NCI-H1436 (cell line): ENCODE measurements at regions not wholly inside any gene's neighbourhood (a gene's known extent, or its start where the extent isn't known, plus 50 kb on each side); places are given as distances from the start of the nearest gene placed in this dataset.
"Not testable (repeated sequence)": the region's sequence is repeated elsewhere in the genome, so short reads cannot be mapped to it uniquely, and the experiment has no call there.

Source experiments
- DNase-seq: peaks from one replicate; lab custom pipeline; 2025; lab: John Stamatoyannopoulos, UW

DNA sequence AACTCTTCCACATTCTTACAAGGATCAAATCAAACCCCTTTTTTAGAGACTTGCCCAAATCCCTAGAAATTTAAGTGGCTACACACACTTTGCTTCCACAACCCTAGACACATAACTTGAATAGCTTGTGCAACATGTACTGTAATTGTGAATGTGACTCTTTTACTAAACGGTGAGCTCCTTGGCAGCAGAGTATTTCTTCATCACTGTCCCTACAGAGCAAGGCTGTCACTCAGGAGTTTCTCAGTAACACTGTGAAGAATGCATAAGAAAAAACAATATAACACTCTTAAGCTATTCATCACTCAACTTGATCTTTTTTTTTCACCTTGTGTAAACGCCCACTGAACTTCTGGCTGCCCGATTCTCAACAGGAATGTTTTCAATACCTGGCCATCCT lies 53.8 kb upstream of the ADAMTS18 start:
- no peak for DNase-seq

DNA sequence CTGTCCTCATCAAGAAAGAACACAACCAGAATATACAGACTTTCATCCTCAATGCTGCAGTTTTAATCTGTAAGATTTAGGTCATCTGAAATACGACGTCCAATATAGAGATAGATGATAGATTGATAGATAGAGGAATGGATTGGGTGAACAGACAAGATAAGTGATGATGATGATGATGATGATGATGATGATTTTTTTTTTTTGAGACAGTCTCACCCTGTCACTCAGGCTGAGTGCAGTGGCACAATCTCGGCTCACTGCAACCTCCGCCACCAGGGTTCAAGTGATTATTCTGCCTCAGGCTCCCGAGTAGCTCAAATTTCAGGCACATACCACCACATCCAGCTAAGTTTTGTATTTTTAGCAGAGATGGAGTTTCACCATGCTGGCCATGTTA lies 56.3 kb upstream of the ADAMTS18 start:
- no peak for DNase-seq

DNA sequence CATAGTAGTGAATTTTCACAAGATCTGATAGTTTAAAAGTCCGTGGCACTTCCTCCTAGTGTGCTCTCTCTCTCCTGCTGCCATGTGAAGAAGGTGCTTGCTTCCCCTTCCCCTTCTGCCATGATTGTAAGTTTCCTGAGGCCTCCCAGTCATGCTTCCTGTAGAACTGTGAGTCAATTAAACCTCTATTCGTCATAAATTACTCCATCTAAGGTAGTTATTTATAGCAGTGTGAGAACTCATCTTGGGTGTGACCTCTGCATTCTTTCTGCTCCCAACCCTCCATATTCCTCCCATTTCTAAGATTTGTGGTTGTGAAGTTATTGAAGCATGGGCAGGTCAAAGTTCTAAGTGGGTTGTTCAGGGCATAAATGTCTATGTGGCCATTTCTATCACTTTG lies 62.1 kb upstream of the ADAMTS18 start:
- no peak for DNase-seq

DNA sequence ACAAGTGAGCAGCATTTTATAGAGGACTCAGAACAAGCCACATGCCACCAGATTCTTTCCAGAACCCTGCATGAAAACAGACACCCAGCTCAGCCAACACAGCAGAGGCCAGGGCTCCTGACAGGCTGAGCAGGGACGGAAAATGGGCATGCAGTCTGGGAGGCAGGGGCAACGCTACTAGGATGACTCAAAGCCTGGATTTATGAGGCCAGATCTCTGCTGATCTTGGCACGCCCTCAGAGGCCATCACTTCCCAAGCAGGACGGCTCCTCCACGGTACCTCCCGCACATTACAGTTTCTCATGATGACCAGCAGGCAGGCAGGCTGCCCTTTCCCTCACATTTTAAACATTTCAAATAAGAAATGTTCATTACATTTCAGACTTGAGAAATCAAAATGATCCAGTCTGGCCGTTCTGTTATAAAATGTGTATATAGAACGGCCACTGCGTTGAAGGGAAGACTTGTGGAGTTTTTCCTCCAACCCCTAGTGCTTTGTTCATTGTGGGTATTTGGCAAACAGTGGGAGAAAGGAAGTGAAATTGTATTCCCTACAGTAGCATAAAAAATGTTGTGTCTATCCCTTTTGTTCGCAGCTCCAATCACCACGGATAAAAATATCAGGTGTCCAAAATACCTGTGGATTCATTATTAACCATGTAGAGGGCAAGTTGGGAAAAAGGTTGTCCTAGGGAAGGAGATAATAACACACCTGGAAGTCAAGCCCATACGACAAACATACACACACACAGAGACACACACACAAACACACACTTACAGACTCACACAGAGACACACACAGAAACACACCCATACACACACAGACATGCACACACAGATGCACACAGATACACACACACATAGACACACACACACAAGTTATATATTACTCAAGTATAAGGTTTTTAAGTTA lies 64.8 kb upstream of the ADAMTS18 start:
- DNase-seq = no peak

DNA sequence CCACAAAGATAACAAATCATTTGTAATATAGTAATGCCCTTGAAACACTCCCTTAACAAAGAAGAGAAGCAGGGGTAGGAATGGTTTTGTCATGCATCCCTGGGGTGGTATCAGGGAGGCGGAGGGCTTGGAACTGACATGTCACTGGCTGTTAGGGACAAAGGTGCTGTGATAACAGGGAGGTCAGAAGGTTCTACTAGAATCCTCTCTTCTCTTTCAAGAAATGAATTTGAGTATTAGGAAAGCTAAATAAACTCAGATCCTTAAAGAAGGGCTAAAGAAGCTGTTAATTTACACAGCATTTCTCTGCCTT lies 65.4 kb upstream of the ADAMTS18 start:
- DNase-seq = no peak

DNA sequence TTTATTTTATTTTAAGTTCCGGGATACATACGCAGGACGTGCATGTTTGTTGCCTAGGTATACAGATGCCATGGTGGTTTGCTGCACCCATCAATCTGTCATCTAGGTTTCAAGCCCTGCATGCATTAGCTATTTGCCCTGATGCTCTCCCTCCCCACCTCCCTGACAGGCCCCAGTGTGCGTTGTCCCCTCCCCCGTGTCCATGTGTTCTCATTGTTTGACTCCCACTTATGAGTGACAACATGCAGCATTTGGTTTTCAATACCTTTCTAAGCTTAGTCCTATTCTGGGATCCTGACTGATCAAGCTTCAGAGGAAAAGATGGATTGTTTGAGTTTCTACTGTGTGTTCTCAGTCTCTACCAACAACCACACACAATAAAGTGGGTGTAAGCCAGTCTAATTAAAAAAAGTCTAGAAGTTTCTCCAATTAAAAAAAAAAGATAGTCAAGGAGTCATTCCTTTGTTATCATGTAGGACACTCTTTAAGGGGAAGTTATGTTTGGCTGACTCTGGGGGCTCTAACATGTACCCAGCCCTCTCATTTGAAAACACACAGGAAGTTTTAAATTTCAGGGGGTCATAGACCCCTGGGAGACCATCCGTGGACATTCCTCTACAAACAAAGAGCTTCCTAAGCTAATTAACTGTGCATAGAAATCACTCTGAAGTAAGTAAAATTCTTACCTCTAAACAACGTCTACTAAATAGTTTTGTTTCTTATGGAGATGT lies 66.3 kb upstream of the ADAMTS18 start:
- no peak for DNase-seq

DNA sequence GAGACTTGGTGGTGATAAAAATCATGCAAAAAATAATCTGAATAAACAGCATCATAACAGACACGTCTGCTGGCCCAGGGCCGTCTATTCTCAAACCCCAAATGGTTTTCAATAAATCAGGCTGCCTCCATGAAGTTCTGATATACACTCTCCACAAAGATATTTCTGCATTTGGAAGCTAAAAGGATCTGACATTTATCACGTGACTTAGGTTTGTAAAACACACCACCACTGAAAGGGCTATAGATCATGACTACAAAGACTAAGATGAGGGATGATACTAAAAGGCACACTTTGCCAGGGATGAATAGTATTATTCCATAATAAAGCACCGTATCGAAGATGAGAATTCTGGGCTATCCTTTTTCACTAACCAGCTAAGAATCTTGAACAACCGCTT lies 67.6 kb upstream of the ADAMTS18 start:
- DNase-seq = no peak

DNA sequence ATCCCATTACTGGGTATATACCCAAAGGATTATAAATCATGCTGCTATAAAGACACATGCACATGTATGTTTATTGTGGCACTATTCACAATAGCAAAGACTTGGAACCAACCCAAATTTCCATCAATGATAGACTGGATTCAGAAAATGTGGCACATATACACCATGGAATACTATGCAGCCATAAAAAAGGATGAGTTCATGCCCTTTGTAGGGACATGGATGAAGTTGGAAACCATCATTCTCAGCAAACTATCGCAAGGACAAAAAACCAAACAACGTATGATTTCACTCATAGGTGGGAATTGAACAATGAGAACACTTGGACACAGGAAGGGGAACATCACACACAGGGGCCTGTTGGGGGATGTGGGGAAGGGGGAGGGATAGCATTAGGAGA lies 71.7 kb upstream of the ADAMTS18 start:
- not testable (repeated sequence) for DNase-seq

DNA sequence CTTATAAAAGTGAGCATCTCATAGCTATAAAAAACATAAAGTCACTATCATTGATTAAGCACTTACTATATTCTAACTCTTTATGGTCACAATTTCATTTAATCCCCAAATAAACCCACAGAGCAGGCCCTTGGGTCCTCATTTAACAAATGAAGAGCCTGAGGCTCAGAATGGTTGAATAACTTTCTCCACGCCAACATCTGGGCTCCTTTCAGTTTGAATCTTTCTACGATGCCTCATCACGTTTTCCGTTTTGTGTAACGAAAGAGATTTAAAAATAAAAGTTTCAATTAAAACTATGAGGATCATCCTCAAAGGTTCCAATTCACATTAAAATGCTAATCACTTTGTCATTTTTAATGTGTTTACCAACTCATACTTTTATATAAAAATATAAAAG lies 74.2 kb upstream of the ADAMTS18 start:
- DNase-seq = no peak

DNA sequence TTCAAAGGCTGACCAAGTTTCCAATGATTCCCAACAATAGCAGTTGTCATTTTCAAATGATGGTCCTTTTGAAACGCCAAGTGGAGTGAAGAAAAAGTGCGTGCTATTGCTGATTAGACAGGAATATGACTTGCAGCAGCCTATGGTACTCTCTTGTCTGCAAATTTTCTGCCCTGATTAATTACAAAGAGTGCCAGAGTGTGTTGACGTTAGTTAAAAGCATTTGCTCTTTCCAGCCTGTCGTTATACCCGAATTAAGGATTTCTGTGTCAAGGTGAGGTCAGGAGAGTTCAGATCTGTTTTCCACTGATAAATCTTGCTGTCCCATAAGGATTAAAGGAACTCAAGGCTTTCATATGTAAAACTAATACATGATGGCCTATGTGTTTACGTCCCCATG lies 75.0 kb upstream of the ADAMTS18 start:
- DNase-seq = no peak

DNA sequence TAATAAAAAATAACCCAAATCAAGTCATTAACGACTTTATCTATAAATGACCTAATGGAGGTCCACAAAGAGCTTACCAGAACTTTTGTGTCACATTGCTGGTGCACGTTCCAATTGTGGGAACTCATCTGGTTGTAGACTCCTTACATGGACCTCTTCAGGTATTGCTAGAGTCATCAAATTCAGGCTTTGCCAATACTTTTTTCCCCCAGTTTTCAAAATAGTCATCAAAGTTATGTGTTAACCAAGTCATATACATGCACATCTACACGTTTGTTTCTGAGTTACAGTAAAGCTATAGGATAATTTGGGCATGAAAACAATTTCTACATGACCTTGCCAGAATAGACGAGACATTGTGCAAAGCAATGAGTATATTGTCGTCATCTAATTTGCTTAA lies 76.2 kb upstream of the ADAMTS18 start:
- no peak for DNase-seq

DNA sequence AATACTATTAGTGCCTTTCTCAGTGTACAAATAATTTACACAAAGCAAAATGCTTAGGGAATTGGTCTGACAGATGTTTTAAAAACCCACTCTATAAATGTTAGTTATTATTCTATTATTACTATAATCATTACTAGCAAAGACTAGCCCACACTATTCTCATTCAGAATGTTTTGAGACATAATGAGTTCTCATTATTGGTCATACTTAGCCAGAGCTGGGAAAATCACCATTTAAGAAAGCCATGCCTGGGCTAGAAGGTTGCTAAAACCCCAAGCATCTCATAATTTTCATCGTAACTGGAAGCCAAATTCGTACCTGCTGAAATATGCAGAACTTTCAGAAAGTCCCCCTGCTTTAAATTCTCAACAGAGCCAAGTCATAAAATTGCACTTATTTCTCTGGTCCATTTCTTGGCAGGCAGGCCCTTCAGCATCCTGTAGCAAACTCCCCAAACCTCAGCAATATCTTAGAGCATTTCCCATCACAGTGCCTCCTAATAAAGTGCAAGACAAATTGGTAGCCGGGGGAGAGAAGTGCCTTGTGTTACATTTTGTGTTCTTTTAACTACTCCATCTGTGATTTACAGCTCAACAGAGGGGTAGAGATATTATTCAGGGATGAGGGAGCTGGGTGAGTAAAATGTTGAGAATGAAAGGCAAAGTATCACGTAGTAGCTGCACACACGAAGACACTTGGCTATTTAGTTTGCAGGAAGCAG lies 79.8 kb upstream of the ADAMTS18 start:
- no peak for DNase-seq

DNA sequence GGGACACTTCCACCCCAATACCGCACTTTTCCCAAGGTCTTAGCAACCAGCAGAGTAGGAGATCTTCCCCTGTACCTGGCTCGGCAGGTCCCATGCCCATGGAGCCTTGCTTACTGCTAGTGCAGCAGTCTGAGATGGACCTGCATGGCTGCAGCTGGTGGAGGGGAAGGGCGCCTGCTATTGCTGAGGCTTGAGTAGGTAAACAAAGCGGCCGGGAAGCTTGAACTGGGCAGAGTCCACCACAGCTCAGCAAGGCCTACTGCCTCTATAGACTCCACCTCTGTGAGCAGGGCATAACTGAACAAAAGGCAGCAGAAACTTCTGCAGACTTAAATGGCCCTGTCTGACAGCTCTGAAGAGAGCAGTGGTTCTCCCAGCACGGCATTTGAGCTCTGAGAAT lies 90.4 kb upstream of the ADAMTS18 start:
- DNase-seq = not testable (repeated sequence)

DNA sequence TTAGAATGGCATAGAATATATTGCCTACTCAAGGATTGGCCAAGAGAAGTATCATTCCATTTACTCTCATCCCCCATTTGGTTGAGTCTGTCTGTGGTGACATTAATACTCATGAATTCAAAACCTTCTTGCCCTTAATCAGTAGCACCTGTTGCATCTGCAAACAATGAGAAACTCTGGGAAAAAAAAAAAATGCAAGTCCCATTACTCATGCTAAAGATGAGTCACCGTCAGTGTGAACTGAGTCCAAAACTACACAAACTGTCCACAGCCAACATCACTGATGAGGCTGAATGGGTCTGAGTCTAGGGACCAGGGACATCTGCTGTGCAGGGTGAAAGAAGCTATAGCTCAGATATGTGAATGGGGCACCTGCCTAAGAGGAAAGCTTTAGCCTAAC lies 96.9 kb upstream of the ADAMTS18 start:
- no peak for DNase-seq

DNA sequence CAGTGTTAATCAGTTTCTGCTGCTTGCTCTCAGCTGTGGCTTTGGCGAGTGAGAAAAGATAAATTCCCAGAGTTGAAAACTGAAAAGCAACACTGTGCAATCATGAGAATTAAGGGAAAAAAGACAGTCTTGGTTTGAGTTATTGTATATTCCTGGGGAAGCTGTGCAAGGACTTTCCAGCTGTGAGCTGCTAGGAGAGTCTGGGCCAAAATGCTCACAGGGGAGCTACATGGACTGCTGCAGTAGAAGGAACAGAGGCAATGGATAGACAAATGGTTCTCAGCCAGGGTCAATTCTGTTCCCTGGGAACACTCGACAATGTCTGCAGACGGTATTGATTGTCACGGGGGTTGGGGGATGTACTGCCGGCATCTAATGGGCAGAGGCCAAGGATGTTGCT lies 102.0 kb upstream of the ADAMTS18 start:
- DNase-seq = no peak

DNA sequence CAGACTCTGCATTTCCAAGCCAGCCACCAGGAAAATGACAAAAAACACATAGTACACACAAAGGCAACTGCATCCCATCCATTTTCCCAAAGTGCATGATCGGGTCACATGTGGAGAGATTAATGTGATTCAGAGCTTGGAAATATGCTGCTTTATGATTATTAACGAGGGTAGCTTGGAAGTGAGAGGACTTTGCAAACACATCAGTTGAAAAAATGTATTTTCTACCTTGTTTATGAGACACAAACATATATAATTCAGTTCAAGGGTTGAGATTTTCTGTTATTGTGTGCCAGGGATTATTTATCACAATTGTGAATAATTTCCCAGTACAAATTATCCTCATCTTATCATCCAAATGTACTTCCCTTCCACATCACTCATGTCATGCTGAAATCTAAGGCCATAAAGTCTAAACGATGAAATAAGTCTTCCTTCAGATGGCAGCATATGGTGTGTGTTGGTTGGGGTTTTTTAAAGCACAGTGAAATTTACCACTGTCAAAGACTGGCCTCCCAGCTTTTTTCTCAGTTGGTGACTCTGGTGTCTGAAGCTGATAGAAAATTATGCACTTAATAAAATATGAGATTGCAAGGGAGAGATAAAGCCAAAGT lies 104.7 kb upstream of the ADAMTS18 start:
- DNase-seq = no peak

DNA sequence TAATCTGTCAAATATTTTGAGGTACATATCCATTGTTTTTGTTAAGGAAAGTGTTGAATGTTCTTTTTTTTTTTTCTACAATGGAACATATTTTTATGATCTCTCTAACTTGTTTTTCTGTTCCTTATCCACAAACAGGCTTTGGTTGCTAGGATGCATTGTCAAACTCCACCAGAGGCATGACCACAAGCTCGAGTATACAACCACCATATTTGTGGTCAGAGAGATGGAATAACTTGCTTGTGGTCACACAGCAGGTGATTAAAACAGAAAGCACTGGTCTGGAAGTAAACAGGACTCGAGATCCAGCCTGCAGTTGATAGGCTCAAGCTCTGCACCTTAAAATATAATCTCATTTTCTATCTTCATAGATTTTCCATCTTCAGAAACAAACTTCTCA lies 105.8 kb upstream of the ADAMTS18 start:
- DNase-seq = no peak

DNA sequence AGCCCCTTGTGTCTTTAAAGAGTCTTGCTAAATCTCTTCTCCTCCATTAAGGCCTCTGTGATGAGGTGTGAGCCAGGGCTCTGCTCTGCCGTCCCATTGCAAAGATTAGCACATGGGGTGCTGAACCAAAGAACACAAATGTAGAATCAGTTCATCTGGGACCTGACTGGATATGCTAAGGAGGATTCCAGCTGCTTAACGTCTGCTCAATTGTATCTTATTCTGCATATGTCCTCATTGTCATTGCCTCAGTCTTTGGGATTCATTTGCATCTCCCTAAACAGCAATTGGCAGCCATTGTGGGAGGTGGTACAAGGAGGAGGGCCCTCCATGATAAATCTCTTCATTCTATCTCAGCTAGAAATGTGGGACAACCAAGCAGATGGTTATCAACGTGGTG lies 106.3 kb upstream of the ADAMTS18 start:
- DNase-seq = no peak

DNA sequence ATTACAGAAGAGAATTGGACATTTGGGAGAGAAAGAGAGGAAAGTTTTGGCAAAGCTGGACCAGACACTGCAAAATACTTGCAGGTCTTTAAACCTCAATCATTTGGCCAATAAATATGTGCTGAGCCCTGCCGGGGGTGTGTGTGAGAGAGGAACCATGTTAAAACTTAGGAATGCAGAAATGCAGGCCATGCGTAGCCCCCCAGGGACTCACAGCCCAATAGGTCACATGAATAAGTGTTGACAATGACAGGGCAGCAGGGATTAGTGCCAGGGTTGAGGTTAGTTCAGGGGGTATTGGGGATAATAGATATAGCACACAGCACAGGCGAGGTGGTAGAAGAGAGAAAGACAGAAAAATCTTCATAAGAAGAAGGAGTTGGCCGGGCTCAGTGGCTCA lies 113.3 kb upstream of the ADAMTS18 start:
- no peak for DNase-seq

DNA sequence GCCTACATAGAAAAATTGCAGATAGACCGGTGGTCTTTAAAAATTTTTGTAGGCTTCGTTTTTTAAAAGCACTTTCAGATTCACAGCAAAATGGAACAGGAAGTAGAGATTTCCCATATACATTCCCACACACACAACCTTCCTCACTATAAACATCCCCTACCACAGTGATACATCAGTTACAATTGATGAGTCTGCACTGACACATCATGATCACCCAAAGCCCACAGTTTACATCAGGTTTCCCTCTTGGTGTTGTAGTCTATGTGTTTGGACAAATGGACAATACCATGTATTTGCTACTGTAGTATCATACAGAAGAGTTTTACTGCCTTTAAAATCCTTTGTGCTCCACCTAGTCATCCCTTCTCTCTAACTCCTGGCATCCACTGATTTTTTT lies 113.9 kb upstream of the ADAMTS18 start:
- DNase-seq = no peak

DNA sequence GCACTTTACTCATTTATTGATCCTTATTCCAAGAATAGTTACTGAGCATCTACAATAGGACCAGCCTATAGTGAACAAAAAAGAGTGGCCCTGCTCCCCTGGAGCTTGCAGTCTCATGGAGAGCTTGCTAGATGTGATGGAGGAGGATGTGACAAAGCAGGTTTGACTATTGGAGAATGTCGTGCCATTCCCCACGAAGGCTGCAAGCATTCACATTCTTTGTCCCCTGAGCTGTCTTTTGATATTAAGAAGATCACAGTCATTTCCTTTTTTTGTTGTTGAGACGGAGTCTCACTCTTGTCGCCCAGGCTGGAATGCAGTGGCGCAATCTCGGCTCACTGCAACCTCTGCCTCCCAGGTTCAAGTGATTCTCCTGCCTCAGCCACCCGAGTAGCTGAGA lies 115.0 kb upstream of the ADAMTS18 start:
- no peak for DNase-seq

DNA sequence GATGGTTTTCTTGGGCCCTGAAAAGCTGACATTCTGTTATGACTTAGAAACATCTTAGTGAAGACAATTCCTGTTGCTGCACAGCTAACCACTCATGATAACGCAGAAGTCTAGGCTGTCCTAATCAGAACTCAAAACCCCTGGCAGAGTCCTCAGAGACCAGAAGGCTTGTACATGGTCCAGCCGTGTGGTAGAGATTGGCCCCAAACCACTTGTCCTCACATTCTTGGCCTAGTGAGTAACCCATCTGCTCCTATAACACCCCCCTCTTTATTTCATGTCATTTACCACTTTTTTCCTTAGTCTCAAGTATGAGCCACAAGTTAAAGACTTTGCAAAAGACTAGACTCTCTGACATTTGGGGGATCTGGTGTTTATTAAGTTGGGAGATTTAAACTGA lies 116.5 kb upstream of the ADAMTS18 start:
- DNase-seq = no peak

DNA sequence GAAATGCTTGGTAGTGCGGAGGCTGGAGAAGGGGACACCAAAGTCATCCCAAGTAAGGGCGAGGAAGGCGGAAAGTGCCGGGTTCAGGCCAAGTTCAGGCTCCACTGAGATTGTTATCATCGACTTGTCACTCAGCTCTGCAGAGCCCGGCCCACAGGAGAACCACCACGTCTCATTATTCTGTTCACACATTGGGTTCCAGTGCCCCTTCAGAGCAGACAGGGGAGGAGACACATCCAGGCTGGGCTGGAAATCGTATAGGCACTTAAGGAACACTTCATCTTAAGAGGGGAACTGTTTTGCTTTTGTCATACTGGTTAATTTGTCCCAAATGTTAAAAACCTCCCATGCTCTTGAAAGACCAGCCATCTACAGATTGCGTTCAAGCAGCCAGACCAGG lies 118.3 kb upstream of the ADAMTS18 start:
- no peak for DNase-seq
